IMR-90 (cell line): ENCODE measurements at regions not wholly inside any gene's neighbourhood (a gene's known extent, or its start where the extent isn't known, plus 50 kb on each side); places are given as distances from the start of the nearest gene placed in this dataset.

Experiments
- ATAC-seq: fragments of 200-7000 bp; cut with Tn5 transposase; 2 replicates; pipeline ENCODE4 v1.9.1; 2020; ENCODE audit warnings: low read depth, mild to moderate bottlenecking, moderate library complexity
- BruUV-seq: library from RNA; stranded (reverse); fragments of 400-500 nt; replicated peaks from 2 replicates; lab custom pipeline; 2021; lab: Mats Ljungman, UMichigan
- CTCF ChIA-PET: fragments of 300-600 bp; formaldehyde crosslinking; extraction: SDS; loops from one replicate; lab custom pipeline; 2021; ENCODE audit warnings: antibody characterized with exemption; lab: Yijun Ruan, JAX
- POLR2A ChIA-PET: fragments of 300-600 bp; sonication (Branson Sonifier 250); formaldehyde crosslinking; loops from one replicate; lab custom pipeline; 2022; ENCODE audit warnings: antibody characterized with exemption; ENCODE audit not compliant: unreplicated experiment; lab: Charles Lee
- DNase-seq: peaks from one replicate; pipeline ENCODE4 v3.0.0; 2013
- H2AFZ ChIP-seq: replicated peaks from 2 replicates; pipeline ENCODE3; 2013; ENCODE audit warnings: low read length, mild to moderate bottlenecking; ENCODE audit not compliant: poor library complexity
- H2AK5ac ChIP-seq: 2 replicates; pipeline ENCODE4 v1.6.1; 2013; ENCODE audit warnings: low read depth, low read length, inconsistent platforms
- H2AK9ac ChIP-seq: replicated peaks from 2 replicates; pipeline ENCODE3; 2013; ENCODE audit warnings: mild to moderate bottlenecking, low read depth, low read length, moderate library complexity; ENCODE audit not compliant: poor library complexity
- H2BK120ac ChIP-seq: 2 replicates; pipeline ENCODE4 v1.6.1; 2013; ENCODE audit warnings: low read depth, low read length, inconsistent platforms
- H2BK15ac ChIP-seq: 3 replicates; pipeline ENCODE4 v1.6.1; 2013; ENCODE audit warnings: low read depth, low read length, inconsistent platforms
- H2BK20ac ChIP-seq: 2 replicates; pipeline ENCODE4 v1.6.1; 2013; ENCODE audit warnings: low read depth, mild to moderate bottlenecking, inconsistent platforms, low read length, moderate library complexity
- H2BK5ac ChIP-seq: 2 replicates; pipeline ENCODE4 v1.6.1; 2013; ENCODE audit warnings: mild to moderate bottlenecking, low read depth, low read length, inconsistent platforms; ENCODE audit not compliant: poor library complexity, severe bottlenecking
- H3K14ac ChIP-seq: replicated peaks from 2 replicates; pipeline ENCODE4 v1.6.1; 2013; ENCODE audit warnings: low read depth, low read length, inconsistent platforms
- H3K18ac ChIP-seq: 2 replicates; pipeline ENCODE4 v1.6.1; 2013; ENCODE audit warnings: low read depth, low read length, control low read depth
- H3K23ac ChIP-seq: 2 replicates; pipeline ENCODE4 v1.6.1; 2013; ENCODE audit warnings: low read depth, low read length, inconsistent platforms
- H3K27ac ChIP-seq: 2 replicates; pipeline ENCODE4 v1.5.1; 2013; ENCODE audit warnings: mild to moderate bottlenecking, control low read depth, low read length; ENCODE audit not compliant: insufficient read depth
- H3K27me3 ChIP-seq: 2 replicates; pipeline ENCODE4 v1.6.1; 2013; ENCODE audit warnings: low read length; ENCODE audit not compliant: control insufficient read depth, insufficient read depth
- H3K36me3 ChIP-seq: 2 replicates; pipeline ENCODE4 v1.6.1; 2013; ENCODE audit warnings: low read length, mixed read lengths; ENCODE audit not compliant: control insufficient read depth, insufficient read depth
- H3K4ac ChIP-seq: 2 replicates; pipeline ENCODE4 v1.6.1; 2013; ENCODE audit warnings: low read depth, low read length, inconsistent platforms
- H3K4me1 ChIP-seq: 2 replicates; pipeline ENCODE4 v1.6.1; 2013; ENCODE audit warnings: low read length, mixed read lengths; ENCODE audit not compliant: control insufficient read depth, insufficient read depth
- H3K4me2 ChIP-seq: 2 replicates; pipeline ENCODE4 v1.6.1; 2013; ENCODE audit warnings: low read depth, mild to moderate bottlenecking, control low read depth, low read length, moderate library complexity
- H3K4me3 ChIP-seq: 2 replicates; pipeline ENCODE4 v1.5.1; 2013; ENCODE audit warnings: low read depth, mild to moderate bottlenecking, control low read depth, low read length, moderate library complexity; ENCODE audit not compliant: insufficient read depth
- H3K56ac ChIP-seq: 2 replicates; pipeline ENCODE4 v1.6.1; 2013; ENCODE audit warnings: low read length, inconsistent platforms; ENCODE audit not compliant: insufficient read depth; ENCODE audit errors: extremely low read depth
- H3K79me1 ChIP-seq, 2 experiments: 2 replicates each; pipeline ENCODE4 v1.6.1; 2013; ENCODE audit warnings: low read length in 2 of 2, inconsistent platforms in 1 of 2, low read depth in 1 of 2
- H3K9ac ChIP-seq: 2 replicates; pipeline ENCODE4 v1.6.1; 2013; ENCODE audit warnings: low read depth, low read length, control low read depth
- H3K9me1 ChIP-seq: 2 replicates; pipeline ENCODE4 v1.6.1; 2013; ENCODE audit warnings: low read length, inconsistent platforms; ENCODE audit not compliant: insufficient read depth
- H3K9me3 ChIP-seq: 2 replicates; pipeline ENCODE4 v1.6.1; 2013; ENCODE audit warnings: low read length; ENCODE audit not compliant: control insufficient read depth, insufficient read depth
- H4K20me1 ChIP-seq: 2 replicates; pipeline ENCODE4 v1.6.1; 2013; ENCODE audit warnings: low read length, inconsistent platforms; ENCODE audit not compliant: insufficient read depth
- H4K5ac ChIP-seq: 2 replicates; pipeline ENCODE4 v1.6.1; 2013; ENCODE audit warnings: mild to moderate bottlenecking, low read depth, low read length, control low read depth
- H4K8ac ChIP-seq, 2 experiments: 2 replicates each; pipeline ENCODE4 v1.6.1; 2013; ENCODE audit warnings: low read depth in 2 of 2, low read length in 2 of 2, control low read depth in 1 of 2, inconsistent platforms in 1 of 2
- H4K91ac ChIP-seq: 2 replicates; pipeline ENCODE4 v1.6.1; 2013; ENCODE audit warnings: low read depth, low read length, inconsistent platforms; ENCODE audit not compliant: insufficient read depth
- BHLHE40 ChIP-seq: fragments of 150-350 bp; IDR thresholded peaks from 2 replicates; pipeline ENCODE4 v1.6.1; 2016; ENCODE audit warnings: mild to moderate bottlenecking, low read depth, low read length
- CEBPB ChIP-seq: IDR thresholded peaks from 2 replicates; pipeline ENCODE4 v1.6.1; 2012; ENCODE audit warnings: low read depth, low read length, improper control_type of control experiment
- FOS ChIP-seq: fragments of 150-350 bp; IDR thresholded peaks from 2 replicates; pipeline ENCODE4 v1.6.1; 2016; ENCODE audit warnings: low read depth, low read length
- MAZ ChIP-seq: IDR thresholded peaks from 2 replicates; pipeline ENCODE4 v1.6.1; 2012; ENCODE audit warnings: low read depth, mild to moderate bottlenecking, low read length, improper control_type of control experiment, moderate library complexity, borderline replicate concordance
- MXI1 ChIP-seq: IDR thresholded peaks from 2 replicates; pipeline ENCODE4 v1.6.1; 2012; ENCODE audit warnings: low read depth, mild to moderate bottlenecking, low read length, moderate library complexity, borderline replicate concordance
- POLR2A ChIP-seq: IDR thresholded peaks from 2 replicates; pipeline ENCODE4 v1.6.1; 2012; ENCODE audit warnings: mild to moderate bottlenecking, low read depth, low read length
- RAD21 ChIP-seq: IDR thresholded peaks from 2 replicates; pipeline ENCODE4 v1.6.1; 2012; ENCODE audit warnings: low read length, improper control_type of control experiment
- RCOR1 ChIP-seq: IDR thresholded peaks from 2 replicates; pipeline ENCODE4 v1.6.1; 2012; ENCODE audit warnings: mild to moderate bottlenecking, low read length, improper control_type of control experiment; ENCODE audit not compliant: insufficient replicate concordance
- RFX5 ChIP-seq: IDR thresholded peaks from 2 replicates; pipeline ENCODE4 v1.8.0; 2012; ENCODE audit warnings: low read depth, mild to moderate bottlenecking, low read length, moderate library complexity
- SMC3 ChIP-seq: fragments of 150-350 bp; IDR thresholded peaks from 2 replicates; pipeline ENCODE4 v1.6.1; 2016; ENCODE audit warnings: low read depth, mild to moderate bottlenecking, antibody characterized with exemption, low read length, moderate library complexity
- WGBS, 2 experiments: methylation state at CpG; one replicate each; pipeline versions ENCODE4 v1.1.5 to v1.1.7; 2013; ENCODE audit warnings: missing lambda C conversion rate in 2 of 2; ENCODE audit not compliant: insufficient read length in 1 of 2; ENCODE audit errors: extremely low coverage in 2 of 2; 5-methylcytosine and 5-hydroxymethylcytosine counted together
- dilution Hi-C: fragments of 300-500 bp; cut with HindIII; formaldehyde crosslinking; loops from one replicate; pipeline ENCODE4 v1.14.3; 2018; ENCODE audit warnings: low sequenced_read_pairs; ENCODE audit not compliant: unreplicated experiment
- in situ Hi-C: fragments of 300-500 bp; cut with MboI; formaldehyde crosslinking; loops from 3 replicates; pipeline ENCODE4 v1.14.3; 2019; ENCODE audit warnings: low sequenced_read_pairs, inconsistent platforms, mixed read lengths
- intact Hi-C: fragments of 100-400 bp; cut with micrococcal nuclease; formaldehyde crosslinking; loops from 2 replicates; pipeline ENCODE4 v1.10.0; 2022
- TF ChIP-seq, protein P1 (sequence below): fragments of 150-350 bp; IDR thresholded peaks from 2 replicates; pipeline ENCODE4 v1.6.1; 2017; ENCODE audit warnings: mild to moderate bottlenecking, antibody characterized with exemption, low read length, low read depth
- TF ChIP-seq, protein P2 (sequence below): fragments of 150-350 bp; IDR thresholded peaks from 2 replicates; pipeline ENCODE4 v1.6.1; 2016; ENCODE audit warnings: low read depth, mild to moderate bottlenecking, low read length, moderate library complexity, borderline replicate concordance
- TF ChIP-seq, protein P3 (sequence below): conservative IDR thresholded peaks from 2 replicates; pipeline ENCODE4 v1.5.1; 2012; ENCODE audit warnings: mild to moderate bottlenecking, low read depth, low read length, improper control_type of control experiment

DNA sequence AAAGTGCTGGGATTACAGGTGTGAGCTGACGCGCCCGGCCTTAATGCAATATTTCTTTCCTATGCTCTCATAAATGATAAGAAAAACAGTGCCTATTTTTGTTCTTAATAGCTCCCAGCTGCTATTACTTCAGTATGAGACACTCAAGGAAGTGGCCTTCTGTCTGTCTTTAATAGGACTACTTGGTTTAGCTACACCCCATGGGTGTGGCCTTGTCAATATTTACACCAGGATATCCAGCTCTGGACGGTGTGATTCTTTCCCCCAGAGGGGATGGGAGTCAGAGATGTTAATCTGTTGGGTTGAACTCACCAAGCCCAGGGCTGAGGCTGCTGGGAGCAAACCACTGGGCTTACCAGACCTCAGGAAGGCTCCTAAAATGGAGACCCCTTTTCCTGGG, 134.2 kb downstream of the CEP57L1 start:
- ATAC-seq (no peak), DNase-seq (no peak)
- Histone ChIP-seq H3K27me3 (peaks cover 17% of the 10 kb centered on the region), H3K4me3 (no peak overlapping the region), H4K8ac (no peak overlapping the region), H3K14ac (no peak overlapping the region), H2BK120ac (no peak overlapping the region), H2BK5ac (no peak overlapping the region), H3K79me1 (no peaks in the 10 kb centered on the region), H4K91ac (no peak overlapping the region), H3K36me3 (no peaks in the 10 kb centered on the region), H2AFZ (no peak overlapping the region), H3K23ac (no peak overlapping the region), H3K9me3 (no peaks in the 10 kb centered on the region), H3K9ac (no peak overlapping the region), H3K18ac (no peak overlapping the region), H2AK5ac (no peak overlapping the region), H3K4me2 (no peak overlapping the region), H2BK15ac (no peak overlapping the region), H2AK9ac (no peak overlapping the region), H4K20me1 (no peaks in the 10 kb centered on the region), H2BK20ac (no peak overlapping the region), H3K9me1 (no peaks in the 10 kb centered on the region), H3K27ac (no peak overlapping the region), H3K4me1 (no peaks in the 10 kb centered on the region), H4K5ac (no peak overlapping the region), H3K4ac (no peak overlapping the region), H3K56ac (no peak overlapping the region)
- in situ Hi-C loops: no loop called here
- BruUV-seq: no TSS peak
- TF ChIP-seq MAZ (no peak), BHLHE40 (no peak), RFX5 (no peak), POLR2A (no peak), RAD21 (no peak), MXI1 (no peak), CEBPB (no peak), SMC3 (no peak), RCOR1 (no peak), FOS (no peak)
- TF ChIP-seq, protein P1, sequence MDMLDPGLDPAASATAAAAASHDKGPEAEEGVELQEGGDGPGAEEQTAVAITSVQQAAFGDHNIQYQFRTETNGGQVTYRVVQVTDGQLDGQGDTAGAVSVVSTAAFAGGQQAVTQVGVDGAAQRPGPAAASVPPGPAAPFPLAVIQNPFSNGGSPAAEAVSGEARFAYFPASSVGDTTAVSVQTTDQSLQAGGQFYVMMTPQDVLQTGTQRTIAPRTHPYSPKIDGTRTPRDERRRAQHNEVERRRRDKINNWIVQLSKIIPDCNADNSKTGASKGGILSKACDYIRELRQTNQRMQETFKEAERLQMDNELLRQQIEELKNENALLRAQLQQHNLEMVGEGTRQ: no peak
- TF ChIP-seq, protein P2, sequence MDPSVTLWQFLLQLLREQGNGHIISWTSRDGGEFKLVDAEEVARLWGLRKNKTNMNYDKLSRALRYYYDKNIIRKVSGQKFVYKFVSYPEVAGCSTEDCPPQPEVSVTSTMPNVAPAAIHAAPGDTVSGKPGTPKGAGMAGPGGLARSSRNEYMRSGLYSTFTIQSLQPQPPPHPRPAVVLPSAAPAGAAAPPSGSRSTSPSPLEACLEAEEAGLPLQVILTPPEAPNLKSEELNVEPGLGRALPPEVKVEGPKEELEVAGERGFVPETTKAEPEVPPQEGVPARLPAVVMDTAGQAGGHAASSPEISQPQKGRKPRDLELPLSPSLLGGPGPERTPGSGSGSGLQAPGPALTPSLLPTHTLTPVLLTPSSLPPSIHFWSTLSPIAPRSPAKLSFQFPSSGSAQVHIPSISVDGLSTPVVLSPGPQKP: no peak
- TF ChIP-seq, protein P3, sequence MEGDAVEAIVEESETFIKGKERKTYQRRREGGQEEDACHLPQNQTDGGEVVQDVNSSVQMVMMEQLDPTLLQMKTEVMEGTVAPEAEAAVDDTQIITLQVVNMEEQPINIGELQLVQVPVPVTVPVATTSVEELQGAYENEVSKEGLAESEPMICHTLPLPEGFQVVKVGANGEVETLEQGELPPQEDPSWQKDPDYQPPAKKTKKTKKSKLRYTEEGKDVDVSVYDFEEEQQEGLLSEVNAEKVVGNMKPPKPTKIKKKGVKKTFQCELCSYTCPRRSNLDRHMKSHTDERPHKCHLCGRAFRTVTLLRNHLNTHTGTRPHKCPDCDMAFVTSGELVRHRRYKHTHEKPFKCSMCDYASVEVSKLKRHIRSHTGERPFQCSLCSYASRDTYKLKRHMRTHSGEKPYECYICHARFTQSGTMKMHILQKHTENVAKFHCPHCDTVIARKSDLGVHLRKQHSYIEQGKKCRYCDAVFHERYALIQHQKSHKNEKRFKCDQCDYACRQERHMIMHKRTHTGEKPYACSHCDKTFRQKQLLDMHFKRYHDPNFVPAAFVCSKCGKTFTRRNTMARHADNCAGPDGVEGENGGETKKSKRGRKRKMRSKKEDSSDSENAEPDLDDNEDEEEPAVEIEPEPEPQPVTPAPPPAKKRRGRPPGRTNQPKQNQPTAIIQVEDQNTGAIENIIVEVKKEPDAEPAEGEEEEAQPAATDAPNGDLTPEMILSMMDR: no peak
- no CpG with 5 or more reads among the region's 4 CpGs for WGBS, 2 experiments
- CTCF ChIA-PET: no interaction called here
- dilution Hi-C loops: no loop called here
- POLR2A ChIA-PET: no interaction called here
- intact Hi-C loops: no loop called here
